Hepatocyte (in vitro differentiated cells): ENCODE measurements at regions not wholly inside any gene's neighbourhood (a gene's known extent, or its start where the extent isn't known, plus 50 kb on each side); places are given as distances from the start of the nearest gene placed in this dataset.

Source experiments
- DNase-seq: peaks from one replicate; pipeline ENCODE4 v3.0.0-alpha.2; 2016; ENCODE audit warnings: low spot score
- H2AFZ ChIP-seq: fragments of 200-600 bp; sonication (generic); 2 replicates; pipeline ENCODE4 v1.6.0; 2016; ENCODE audit warnings: antibody characterized with exemption, mild to moderate bottlenecking
- H3K27ac ChIP-seq: fragments of 200-600 bp; sonication (generic); 2 replicates; pipeline ENCODE4 v1.5.1; 2016; ENCODE audit warnings: mild to moderate bottlenecking
- H3K27me3 ChIP-seq: fragments of 200-600 bp; sonication (generic); 2 replicates; pipeline ENCODE4 v1.6.1; 2016
- H3K36me3 ChIP-seq: fragments of 200-600 bp; sonication (generic); replicated peaks from 2 replicates; pipeline ENCODE4 v1.5.1; 2016; ENCODE audit warnings: low read depth; ENCODE audit not compliant: insufficient read depth
- H3K4me1 ChIP-seq: fragments of 200-600 bp; sonication (generic); 2 replicates; pipeline ENCODE4 v1.5.1; 2016; ENCODE audit warnings: mild to moderate bottlenecking, moderate library complexity; ENCODE audit not compliant: insufficient read depth
- H3K4me2 ChIP-seq: fragments of 200-600 bp; sonication (generic); 2 replicates; pipeline ENCODE4 v1.6.0; 2016
- H3K4me3 ChIP-seq: fragments of 200-600 bp; sonication (generic); 2 replicates; pipeline ENCODE4 v1.5.1; 2016; ENCODE audit warnings: mild to moderate bottlenecking
- H3K79me2 ChIP-seq: fragments of 200-600 bp; sonication (generic); 2 replicates; pipeline ENCODE4 v1.6.0; 2017; ENCODE audit warnings: mild to moderate bottlenecking
- H3K9me2 ChIP-seq: fragments of 200-600 bp; sonication (generic); replicated peaks from 2 replicates; pipeline ENCODE4 v1.6.0; 2017; ENCODE audit warnings: mild to moderate bottlenecking; ENCODE audit not compliant: insufficient read depth
- H3K9me3 ChIP-seq: fragments of 200-600 bp; sonication (generic); 2 replicates; pipeline ENCODE4 v1.5.1; 2016; ENCODE audit warnings: low read depth, mild to moderate bottlenecking
- H4K20me1 ChIP-seq: fragments of 200-600 bp; sonication (generic); 2 replicates; pipeline ENCODE4 v1.6.0; 2016; ENCODE audit warnings: mild to moderate bottlenecking; ENCODE audit not compliant: insufficient read depth, poor library complexity, severe bottlenecking
- EZH2 ChIP-seq: fragments of 200-600 bp; sonication (generic); IDR thresholded peaks from 2 replicates; pipeline ENCODE4 v1.6.1; 2016; ENCODE audit warnings: antibody characterized with exemption, mild to moderate bottlenecking, borderline replicate concordance
- EZH2phosphoT487 ChIP-seq: fragments of 200-600 bp; sonication (generic); IDR thresholded peaks from one replicate; pipeline ENCODE4 v1.6.1; 2018; ENCODE audit warnings: antibody characterized with exemption, mild to moderate bottlenecking, low read depth, moderate library complexity; ENCODE audit not compliant: unreplicated experiment, severe bottlenecking
- WGBS: methylation state at CpG from one replicate; pipeline ENCODE4 v1.1.6; 2016; ENCODE audit warnings: low lambda C conversion rate; ENCODE audit errors: missing lambda C conversion rate; 5-methylcytosine and 5-hydroxymethylcytosine counted together
- TF ChIP-seq, protein P1 (sequence below): fragments of 200-600 bp; sonication (generic); IDR thresholded peaks from 2 replicates; pipeline ENCODE4 v1.5.1; 2016; ENCODE audit warnings: antibody characterized with exemption, mild to moderate bottlenecking; ENCODE audit not compliant: poor library complexity

DNA sequence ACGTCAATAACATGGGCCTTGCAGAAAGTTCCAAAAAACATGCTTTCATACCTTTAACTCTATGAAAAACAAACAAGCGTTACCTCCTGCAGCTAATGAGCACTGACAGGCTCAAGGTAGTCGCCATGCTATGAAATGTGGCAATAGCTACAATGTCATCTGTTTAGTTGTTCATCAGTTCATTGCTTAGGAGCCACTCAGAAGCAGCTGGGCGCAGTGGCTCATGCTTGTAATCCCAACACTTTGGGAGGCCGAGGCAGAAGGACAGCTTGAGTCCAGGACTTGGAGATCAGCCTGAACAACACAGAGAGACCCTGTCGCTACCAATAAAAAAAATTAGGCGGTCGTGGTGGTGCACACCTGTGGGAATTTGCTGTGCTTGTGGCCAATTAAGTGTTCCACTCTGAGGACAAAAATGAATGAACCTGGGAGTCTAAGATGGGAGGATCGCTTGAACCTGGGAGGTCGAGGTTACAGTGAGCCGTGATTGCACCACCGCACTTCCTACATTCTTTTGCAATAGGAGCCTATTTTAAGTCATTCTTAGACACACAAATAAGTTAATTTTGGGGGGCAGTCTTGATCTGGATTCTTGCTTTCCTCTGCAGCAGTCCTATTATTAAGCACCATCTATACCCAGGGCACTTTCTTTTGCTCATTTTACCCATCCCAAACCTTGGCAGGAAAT is 276.2 kb upstream of the KLF14 start:
- H2AFZ ChIP-seq = no peak overlapping the region
- H3K9me3 ChIP-seq = no peaks in the 10 kb centered on the region
- H3K4me1 ChIP-seq = peaks cover 24% of the 10 kb centered on the region
- H3K79me2 ChIP-seq = peaks cover 5% of the 10 kb centered on the region
- no peak overlapping the region for H3K27ac ChIP-seq
- no peaks in the 10 kb centered on the region for H3K9me2 ChIP-seq
- H4K20me1 ChIP-seq = no peaks in the 10 kb centered on the region
- DNase-seq = no peak
- no peaks in the 10 kb centered on the region for H3K27me3 ChIP-seq
- WGBS = 97% methylated on average over 12 of the region's 12 CpGs
- no peaks in the 10 kb centered on the region for H3K36me3 ChIP-seq
- no peak overlapping the region for H3K4me2 ChIP-seq
- TF ChIP-seq, protein P1, sequence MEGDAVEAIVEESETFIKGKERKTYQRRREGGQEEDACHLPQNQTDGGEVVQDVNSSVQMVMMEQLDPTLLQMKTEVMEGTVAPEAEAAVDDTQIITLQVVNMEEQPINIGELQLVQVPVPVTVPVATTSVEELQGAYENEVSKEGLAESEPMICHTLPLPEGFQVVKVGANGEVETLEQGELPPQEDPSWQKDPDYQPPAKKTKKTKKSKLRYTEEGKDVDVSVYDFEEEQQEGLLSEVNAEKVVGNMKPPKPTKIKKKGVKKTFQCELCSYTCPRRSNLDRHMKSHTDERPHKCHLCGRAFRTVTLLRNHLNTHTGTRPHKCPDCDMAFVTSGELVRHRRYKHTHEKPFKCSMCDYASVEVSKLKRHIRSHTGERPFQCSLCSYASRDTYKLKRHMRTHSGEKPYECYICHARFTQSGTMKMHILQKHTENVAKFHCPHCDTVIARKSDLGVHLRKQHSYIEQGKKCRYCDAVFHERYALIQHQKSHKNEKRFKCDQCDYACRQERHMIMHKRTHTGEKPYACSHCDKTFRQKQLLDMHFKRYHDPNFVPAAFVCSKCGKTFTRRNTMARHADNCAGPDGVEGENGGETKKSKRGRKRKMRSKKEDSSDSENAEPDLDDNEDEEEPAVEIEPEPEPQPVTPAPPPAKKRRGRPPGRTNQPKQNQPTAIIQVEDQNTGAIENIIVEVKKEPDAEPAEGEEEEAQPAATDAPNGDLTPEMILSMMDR = no peak
- no peak for TF ChIP-seq EZH2phosphoT487
- no peak for TF ChIP-seq EZH2
- no peak overlapping the region for H3K4me3 ChIP-seq

DNA sequence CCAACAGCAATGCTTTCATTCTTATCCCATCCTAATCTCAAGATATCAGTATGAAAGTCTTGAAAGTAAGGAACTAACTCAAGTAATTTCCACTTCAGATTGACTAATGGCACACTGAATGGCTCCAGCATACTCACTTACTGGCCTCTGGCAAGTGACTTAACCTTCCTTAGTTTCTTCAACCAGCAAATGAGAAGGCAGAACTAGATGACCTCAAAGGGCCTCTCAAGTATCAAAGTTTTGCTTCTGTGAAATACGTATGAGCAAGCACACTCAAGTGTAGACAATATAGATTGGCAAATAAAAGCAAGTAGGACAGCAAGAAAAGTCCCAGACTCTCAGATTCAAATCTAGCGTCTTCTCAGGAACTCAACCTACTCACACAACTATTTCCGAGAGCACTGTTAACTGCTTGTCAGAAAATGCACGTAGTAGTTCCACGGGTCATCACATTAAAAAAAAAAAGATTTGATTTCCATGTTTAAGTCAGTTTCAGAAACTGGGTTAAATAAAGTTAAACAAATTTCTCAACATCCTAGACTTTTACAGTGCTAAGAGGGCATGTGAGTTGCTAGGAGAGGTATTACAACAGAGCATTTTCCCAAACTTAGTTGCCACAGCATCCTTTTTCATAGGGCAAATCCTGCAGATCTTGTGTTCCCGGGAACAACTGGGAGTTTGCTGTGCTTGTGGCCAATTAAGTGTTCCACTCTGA is 276.9 kb upstream of the KLF14 start:
- H3K36me3 ChIP-seq = no peaks in the 10 kb centered on the region
- H3K4me2 ChIP-seq = no peak overlapping the region
- no peaks in the 10 kb centered on the region for H3K27me3 ChIP-seq
- H3K9me2 ChIP-seq = no peaks in the 10 kb centered on the region
- no peak overlapping the region for H3K4me3 ChIP-seq
- H4K20me1 ChIP-seq = no peaks in the 10 kb centered on the region
- WGBS = 88% methylated on average over 6 of the region's 6 CpGs
- no peaks in the 10 kb centered on the region for H3K9me3 ChIP-seq
- TF ChIP-seq EZH2phosphoT487 (no peak), EZH2 (no peak)
- TF ChIP-seq, protein P1 = no peak
- peaks cover 5% of the 10 kb centered on the region for H3K79me2 ChIP-seq
- H2AFZ ChIP-seq = no peak overlapping the region
- H3K4me1 ChIP-seq = peaks cover 24% of the 10 kb centered on the region
- DNase-seq = no peak
- no peak overlapping the region for H3K27ac ChIP-seq

DNA sequence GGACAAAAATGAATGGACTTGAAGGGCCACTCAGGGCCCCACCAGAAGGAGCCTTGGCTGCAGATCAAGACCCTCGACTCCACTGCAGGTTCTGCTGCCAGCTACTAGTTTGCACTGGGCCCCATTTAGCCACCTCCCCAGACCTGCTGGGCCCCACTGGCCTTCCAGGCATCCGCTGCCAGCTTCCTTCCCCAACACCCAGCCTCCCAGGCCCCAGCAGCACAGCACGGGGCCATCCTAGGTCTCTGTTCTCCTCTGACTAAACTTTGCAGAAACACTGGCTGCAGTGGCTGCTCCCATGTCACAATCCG is 277.4 kb upstream of the KLF14 start:
- TF ChIP-seq EZH2phosphoT487 (no peak), EZH2 (no peak)
- TF ChIP-seq, protein P1 = no peak
- H3K27ac ChIP-seq = no peak overlapping the region
- no peaks in the 10 kb centered on the region for H3K27me3 ChIP-seq
- no peak overlapping the region for H3K4me3 ChIP-seq
- H3K36me3 ChIP-seq = no peaks in the 10 kb centered on the region
- no peak for DNase-seq
- no peaks in the 10 kb centered on the region for H3K9me3 ChIP-seq
- H3K4me2 ChIP-seq = no peak overlapping the region
- H2AFZ ChIP-seq = no peak overlapping the region
- H3K4me1 ChIP-seq = peaks cover 24% of the 10 kb centered on the region
- 74% methylated on average over 4 of the region's 4 CpGs for WGBS
- H3K79me2 ChIP-seq = peaks cover 5% of the 10 kb centered on the region
- no peaks in the 10 kb centered on the region for H3K9me2 ChIP-seq
- H4K20me1 ChIP-seq = no peaks in the 10 kb centered on the region
